Activated T-cell treated with anti-CD3 and anti-CD28 coated beads for 24 hours (primary cell): ENCODE measurements at regions not wholly inside any gene's neighbourhood (a gene's known extent, or its start where the extent isn't known, plus 50 kb on each side); places are given as distances from the start of the nearest gene placed in this dataset.

ENCODE experiments used
- DNase-seq: peaks from one replicate; pipeline ENCODE4 v3.0.0-alpha.2; 2020; ENCODE audit warnings: low read depth

- DNase-seq = no peak
Observed at GRCh38 chr16:49023050-49023449, 258.6 kb downstream of the CBLN1 start.

- DNase-seq = no peak
Observed at GRCh38 chr16:49022351-49022963, 259.2 kb downstream of the CBLN1 start.

GRCh38 chr16:49021136-49021535 lies 260.5 kb downstream of the CBLN1 start:
- DNase-seq = no peak

DNA sequence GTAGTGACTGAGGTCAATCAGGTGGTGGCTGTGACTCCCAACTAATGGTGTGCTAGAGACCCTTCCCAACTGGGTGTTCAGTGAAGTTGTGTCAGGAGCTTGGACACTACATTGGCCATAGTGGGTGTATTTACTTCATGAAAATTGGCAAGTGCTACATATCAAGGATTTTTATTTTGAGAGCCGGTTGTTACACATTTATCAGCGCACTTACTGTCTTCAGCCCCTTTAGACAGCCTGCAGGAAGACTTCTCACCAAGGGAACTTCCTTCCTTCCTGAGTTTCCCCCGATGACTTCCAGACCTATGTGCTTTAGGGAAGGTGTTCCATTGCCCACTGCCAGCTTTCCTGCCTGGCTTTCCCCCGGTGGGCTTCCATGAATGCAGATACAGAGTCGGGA lies 261.2 kb downstream of the CBLN1 start:
- no peak for DNase-seq

GRCh38 chr16:49019831-49020230 lies 261.8 kb downstream of the CBLN1 start:
- no peak for DNase-seq

DNA sequence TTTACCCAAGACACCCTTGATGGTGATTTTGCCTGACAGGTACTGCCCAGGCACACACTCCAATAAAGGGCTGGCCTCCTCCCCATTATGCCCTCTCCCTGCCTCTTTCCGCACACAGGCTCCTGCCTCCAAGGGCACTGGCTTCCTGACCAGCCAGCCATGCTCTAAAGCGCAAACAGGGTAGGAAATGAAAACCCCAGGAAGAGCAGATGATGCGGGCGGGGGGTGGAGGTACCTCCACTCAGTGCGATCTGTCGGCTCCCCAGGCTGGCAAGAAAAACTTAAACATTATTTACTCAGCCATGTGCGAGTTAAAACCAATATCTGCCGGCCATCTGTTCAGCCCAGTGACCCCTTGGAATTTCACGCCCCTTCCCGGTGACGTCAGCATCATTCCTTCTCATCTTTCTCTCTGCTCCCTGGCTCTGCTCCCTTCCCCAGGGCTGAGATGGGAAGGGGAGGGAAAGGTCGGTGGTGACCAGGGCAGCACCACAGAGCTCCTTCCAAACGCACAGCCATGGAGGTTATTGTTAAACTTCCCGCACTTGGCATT lies 262.5 kb downstream of the CBLN1 start:
- DNase-seq = no peak

DNA sequence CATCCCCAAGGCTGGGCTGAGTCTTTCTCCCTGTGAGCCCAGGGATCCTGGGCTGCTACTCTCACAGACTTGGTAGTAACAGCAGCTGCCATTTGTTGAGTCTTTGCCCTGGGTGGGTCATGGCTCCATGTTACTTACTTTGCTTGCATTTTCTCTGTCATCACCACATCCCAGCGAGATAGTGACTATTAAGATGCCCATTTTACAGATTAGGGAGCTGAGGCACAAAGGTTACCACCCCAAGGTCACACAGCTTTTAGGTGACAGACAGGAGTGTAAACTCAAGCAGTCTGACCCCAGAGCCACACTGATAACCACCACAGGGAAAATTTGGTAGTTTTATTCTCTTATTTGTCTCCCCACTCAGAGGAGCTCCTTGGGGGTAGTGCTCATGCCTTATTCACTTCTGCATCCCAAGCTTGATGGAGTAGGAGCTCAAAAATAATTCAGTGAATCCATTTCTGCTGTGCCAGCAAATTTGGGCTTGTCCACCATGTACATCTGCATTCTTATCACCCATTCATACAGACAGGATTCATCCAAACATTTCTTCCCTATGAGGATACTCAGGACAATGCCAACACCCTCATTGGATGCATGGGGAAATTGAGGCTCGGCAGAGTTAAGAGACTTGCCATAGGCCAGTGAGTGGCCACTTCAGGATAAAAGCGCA lies 263.2 kb downstream of the CBLN1 start:
- DNase-seq = no peak

- no peak for DNase-seq
Observed at GRCh38 chr16:49017501-49017900, 264.1 kb downstream of the CBLN1 start.

DNA sequence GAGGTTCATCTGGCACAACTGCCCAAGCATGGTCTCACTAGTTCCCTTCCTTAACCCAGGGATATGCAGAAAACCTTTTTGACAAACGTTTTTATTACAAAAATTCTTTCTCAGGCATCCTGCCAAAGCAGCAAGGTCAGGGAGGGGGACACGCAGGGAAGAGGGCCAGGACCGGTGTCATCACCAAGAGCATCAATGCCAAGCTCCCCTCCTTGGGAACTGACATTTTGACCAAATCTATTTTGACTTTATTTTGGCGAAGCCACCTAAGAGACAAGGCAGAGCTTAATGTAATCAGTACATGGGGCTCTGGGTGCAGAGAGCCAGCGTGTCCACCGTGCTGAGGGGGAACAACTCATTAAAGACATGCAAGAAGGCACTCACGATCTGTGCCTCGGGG lies 265.2 kb downstream of the CBLN1 start:
- no peak for DNase-seq

GRCh38 chr16:49015225-49015592 lies 266.4 kb downstream of the CBLN1 start:
- DNase-seq = no peak

GRCh38 chr16:49014277-49015224 lies 267.1 kb downstream of the CBLN1 start:
- DNase-seq = no peak

DNA sequence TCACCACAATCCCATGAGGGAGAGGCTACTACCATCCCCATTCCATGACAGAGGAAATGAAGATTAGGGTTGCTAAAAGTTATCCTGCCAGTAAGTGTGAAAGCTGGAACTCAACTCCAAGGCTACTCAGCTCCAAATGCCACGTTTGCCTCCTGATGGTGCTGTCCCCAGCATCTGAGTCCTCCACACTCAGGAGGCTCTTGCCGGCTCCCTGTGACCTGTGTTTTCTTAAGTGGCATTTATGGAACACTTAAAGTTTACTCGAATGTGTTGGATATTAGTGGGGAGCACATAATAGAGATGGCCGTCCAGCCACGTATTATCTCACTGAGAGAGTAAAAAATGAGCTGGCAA lies 267.9 kb downstream of the CBLN1 start:
- DNase-seq = no peak

GRCh38 chr16:49012961-49013726 lies 268.5 kb downstream of the CBLN1 start:
- DNase-seq = no peak

DNA sequence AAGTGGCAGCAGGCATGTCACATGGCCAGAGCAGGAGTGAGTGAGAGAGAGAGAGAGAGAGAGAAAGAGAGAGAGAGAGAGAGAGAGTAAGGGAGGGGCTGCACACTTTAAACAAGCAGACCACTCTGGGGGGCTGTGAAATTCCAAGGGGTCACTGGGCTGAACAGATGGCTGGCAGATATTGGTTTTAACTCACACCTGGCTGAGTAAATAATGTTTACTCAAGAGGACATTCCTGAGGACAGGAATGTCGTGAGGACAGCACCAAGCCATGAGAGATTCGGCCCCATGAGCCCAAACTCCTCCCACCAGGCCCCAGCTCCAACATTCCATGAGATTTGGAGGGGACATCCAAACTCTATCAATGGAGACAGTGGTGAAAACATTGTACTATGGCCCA lies 269.7 kb downstream of the CBLN1 start:
- DNase-seq = no peak

- DNase-seq = no peak
Observed at GRCh38 chr16:49010879-49011278, 270.8 kb downstream of the CBLN1 start.

- no peak for DNase-seq
Observed at GRCh38 chr16:49010396-49010795, 271.2 kb downstream of the CBLN1 start.

GRCh38 chr16:49009204-49009603 lies 272.4 kb downstream of the CBLN1 start:
- no peak for DNase-seq

DNA sequence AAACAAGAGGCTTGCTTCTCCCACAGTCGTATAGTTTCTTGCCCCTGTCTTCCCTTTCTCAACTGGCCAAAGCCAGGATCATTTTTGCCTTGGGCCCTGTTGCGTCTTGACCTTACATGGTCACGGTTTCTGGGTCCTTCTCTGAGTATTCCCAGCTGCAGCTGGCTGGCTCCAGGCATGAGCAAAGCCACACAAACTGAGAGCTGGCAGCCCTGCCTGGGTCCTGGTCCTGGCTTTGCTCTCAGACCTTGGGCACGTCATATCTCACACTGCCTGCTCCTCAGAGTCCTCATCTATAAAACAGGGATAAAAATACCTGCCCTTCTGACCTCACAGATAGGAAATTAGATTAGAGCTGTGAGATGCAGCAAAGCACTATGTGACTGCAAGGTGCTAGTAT lies 277.6 kb downstream of the CBLN1 start:
- DNase-seq = no peak

DNA sequence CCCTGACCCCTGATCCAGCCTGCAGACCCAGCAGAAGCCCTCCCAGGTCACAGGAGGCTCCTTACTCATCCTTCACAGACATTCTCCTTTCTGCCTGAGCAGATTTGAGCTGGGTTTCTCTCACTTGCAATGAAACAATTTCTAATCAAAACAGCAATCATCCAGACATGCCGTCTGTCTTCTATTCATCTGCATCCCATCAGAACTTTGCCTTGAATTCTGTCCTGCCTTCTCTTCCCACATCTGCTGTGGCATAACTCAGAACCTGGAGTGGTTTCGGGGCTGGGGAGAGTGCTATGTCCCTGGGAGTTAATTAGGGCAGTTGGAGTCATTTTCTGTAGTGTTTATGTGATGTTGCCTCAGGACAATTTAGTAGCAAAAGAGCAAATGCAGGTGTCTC lies 278.6 kb downstream of the CBLN1 start:
- DNase-seq = no peak

DNA sequence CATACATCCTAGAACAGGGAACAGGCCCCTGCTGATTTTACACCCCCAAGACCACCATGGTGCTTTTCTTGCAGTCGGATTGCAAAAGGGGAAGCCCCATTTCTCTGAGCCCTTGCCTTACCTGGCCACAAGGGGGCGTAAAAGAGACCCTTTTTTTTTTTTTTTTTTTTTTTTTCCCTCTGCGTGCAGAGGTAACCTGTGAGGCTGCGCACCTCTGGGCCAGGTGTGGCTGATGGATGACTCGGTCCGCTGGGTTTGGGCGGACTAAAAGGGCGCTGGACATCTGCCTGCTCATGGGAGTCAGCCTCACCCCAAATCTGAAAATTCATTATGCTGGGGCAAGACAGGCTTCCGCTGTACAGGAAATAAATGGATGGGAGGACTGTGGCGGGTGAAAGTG lies 281.0 kb downstream of the CBLN1 start:
- DNase-seq = no peak

- DNase-seq = no peak
Observed at GRCh38 chr16:48999508-48999907, 282.1 kb downstream of the CBLN1 start.

- DNase-seq = no peak
Observed at GRCh38 chr16:48999044-48999443, 282.6 kb downstream of the CBLN1 start.
